Left ventricle myocardium inferior (tissue), 1 donor: ENCODE measurements at regions not wholly inside any gene's neighbourhood (a gene's known extent, or its start where the extent isn't known, plus 50 kb on each side); places are given as distances from the start of the nearest gene placed in this dataset.

Experiments used
- DNase-seq: peaks from one replicate; pipeline ENCODE4 v3.0.0-alpha.2; 2020
- H3K27ac ChIP-seq: fragments of 200-600 bp; replicated peaks from 2 replicates; pipeline ENCODE4 v1.8.0; 2021
- H3K27me3 ChIP-seq: fragments of 200-600 bp; 2 replicates; pipeline ENCODE4 v1.8.0; 2021; ENCODE audit warnings: low read depth
- H3K36me3 ChIP-seq: fragments of 200-600 bp; 2 replicates; pipeline ENCODE4 v1.8.0; 2021
- H3K4me1 ChIP-seq: fragments of 200-600 bp; 2 replicates; pipeline ENCODE4 v1.8.0; 2021
- H3K4me3 ChIP-seq: fragments of 200-600 bp; 2 replicates; pipeline ENCODE4 v1.8.0; 2021; ENCODE audit warnings: mild to moderate bottlenecking, moderate library complexity
- H3K9me3 ChIP-seq: fragments of 200-600 bp; replicated peaks from 2 replicates; pipeline ENCODE4 v1.8.0; 2021
- CTCF ChIP-seq: fragments of 200-600 bp; IDR thresholded peaks from 2 replicates; pipeline ENCODE4 v1.8.0; 2021; ENCODE audit warnings: antibody characterized with exemption, mild to moderate bottlenecking, borderline replicate concordance
- intact Hi-C: fragments of 100-400 bp; cut with micrococcal nuclease; formaldehyde crosslinking; loops from one replicate; pipeline ENCODE4 v1.11.0; 2022
- donor health status: DM: no; HTN: yes; CAD: no; lungs with severe emphysema.

- no peak for TF ChIP-seq CTCF
- Histone ChIP-seq H3K4me1 (no peaks in the 10 kb centered on the region), H3K36me3 (no peaks in the 10 kb centered on the region), H3K27me3 (no peaks in the 10 kb centered on the region), H3K4me3 (no peak overlapping the region), H3K27ac (no peak overlapping the region), H3K9me3 (no peaks in the 10 kb centered on the region)
- intact Hi-C loops, result no loop called here
- no peak for DNase-seq
Observed at GRCh38 chr12:33825442-33825841, 196.9 kb upstream of the ALG10 start.

- no peaks in the 10 kb centered on the region for H3K36me3 ChIP-seq
- H3K27ac ChIP-seq, result no peak overlapping the region
- TF ChIP-seq CTCF, result no peak
- H3K27me3 ChIP-seq, result no peaks in the 10 kb centered on the region
- no peaks in the 10 kb centered on the region for H3K4me1 ChIP-seq
- DNase-seq, result no peak
- no peak overlapping the region for H3K4me3 ChIP-seq
- intact Hi-C loops, result no loop called here
- H3K9me3 ChIP-seq, result no peaks in the 10 kb centered on the region
Observed at GRCh38 chr12:33825986-33826602, 196.2 kb upstream of the ALG10 start.

- H3K4me1 ChIP-seq, result no peaks in the 10 kb centered on the region
- H3K4me3 ChIP-seq, result no peak overlapping the region
- no peaks in the 10 kb centered on the region for H3K9me3 ChIP-seq
- no peaks in the 10 kb centered on the region for H3K27me3 ChIP-seq
- no peak for DNase-seq
- H3K27ac ChIP-seq, result no peak overlapping the region
- intact Hi-C loops, result no loop called here
- no peaks in the 10 kb centered on the region for H3K36me3 ChIP-seq
- TF ChIP-seq CTCF, result no peak
Observed at GRCh38 chr12:33828326-33828725, 194.0 kb upstream of the ALG10 start.

- intact Hi-C loops, result no loop called here
- no peak for DNase-seq
- Histone ChIP-seq H3K9me3 (no peaks in the 10 kb centered on the region), H3K27ac (no peak overlapping the region), H3K4me1 (no peaks in the 10 kb centered on the region), H3K27me3 (no peaks in the 10 kb centered on the region), H3K36me3 (no peaks in the 10 kb centered on the region), H3K4me3 (no peak overlapping the region)
- TF ChIP-seq CTCF, result no peak
Observed at GRCh38 chr12:33830070-33830469, 192.2 kb upstream of the ALG10 start.

GRCh38 chr12:33832900-33833299 is 189.4 kb upstream of the ALG10 start:
- no peak for TF ChIP-seq CTCF
- intact Hi-C loops, result no loop called here
- Histone ChIP-seq H3K27ac (no peak overlapping the region), H3K27me3 (no peaks in the 10 kb centered on the region), H3K4me3 (no peak overlapping the region), H3K9me3 (no peaks in the 10 kb centered on the region), H3K4me1 (no peaks in the 10 kb centered on the region), H3K36me3 (no peaks in the 10 kb centered on the region)
- no peak for DNase-seq
